GOT3 (cell line): ENCODE measurements at regions not wholly inside any gene's neighbourhood (a gene's known extent, or its start where the extent isn't known, plus 50 kb on each side); places are given as distances from the start of the nearest gene placed in this dataset.
"Not testable (repeated sequence)": the region's sequence is repeated elsewhere in the genome, so short reads cannot be mapped to it uniquely, and the experiment has no call there.

Source experiments
- DNase-seq: peaks from one replicate; lab custom pipeline; 2025; ENCODE audit warnings: mixed read lengths; lab: John Stamatoyannopoulos, UW

DNA sequence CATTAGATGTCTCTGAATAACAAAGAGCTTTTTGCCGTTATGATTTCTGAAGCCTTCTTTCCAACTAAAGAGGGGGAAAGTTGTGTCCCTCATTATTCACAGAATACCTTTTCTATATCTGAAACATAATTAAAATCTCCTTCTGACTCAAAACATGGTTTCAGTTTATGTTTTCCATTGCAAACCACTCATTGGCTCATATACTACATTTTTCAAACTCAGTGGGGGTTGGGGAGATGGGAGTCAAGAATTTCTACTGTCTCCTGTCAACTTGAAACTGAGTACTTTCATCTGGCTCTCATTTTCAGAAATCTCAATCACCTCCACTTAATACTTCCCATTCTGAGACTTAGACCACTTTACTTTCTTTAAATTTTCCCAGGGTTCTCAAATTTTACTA is 1839.5 kb upstream of the PCDH10 start:
- no peak for DNase-seq

DNA sequence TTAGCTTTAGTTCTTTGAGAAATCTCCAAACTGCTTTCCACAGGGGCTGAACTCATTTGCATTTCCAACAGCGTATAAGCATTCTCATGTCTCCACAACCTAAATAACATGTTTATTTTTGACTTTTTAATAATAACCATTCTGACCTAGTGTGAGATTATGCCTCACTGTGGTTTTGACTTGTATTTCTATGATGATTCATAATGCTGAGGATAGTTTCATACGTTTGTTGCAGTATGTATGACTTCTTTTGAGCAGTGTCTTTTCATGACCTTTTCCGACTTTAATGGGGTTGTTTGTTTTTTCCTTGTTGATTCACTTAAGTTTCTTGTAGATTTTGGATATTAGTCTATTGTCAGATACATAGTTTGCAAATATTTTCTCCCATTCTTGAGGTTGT is 1833.0 kb upstream of the PCDH10 start:
- DNase-seq, result no peak

DNA sequence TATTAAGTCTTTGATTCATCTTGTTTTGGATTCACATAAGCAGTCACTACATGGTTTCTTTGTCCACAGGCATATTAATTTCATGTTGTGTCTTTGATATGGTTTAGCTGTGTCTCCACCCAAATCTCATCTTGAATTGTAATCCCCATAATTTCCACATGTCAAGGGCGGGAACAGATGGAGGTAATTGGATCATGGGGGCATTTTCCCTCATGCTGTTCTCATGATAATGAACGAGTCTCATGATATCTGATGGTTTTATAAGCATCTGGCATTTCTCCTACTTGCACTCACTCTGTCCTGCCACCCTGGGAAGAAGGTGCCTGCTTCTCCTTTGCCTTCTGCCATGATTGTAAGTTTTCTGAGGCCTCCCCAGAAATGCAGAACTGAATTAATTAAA is 1811.2 kb upstream of the PCDH10 start:
- no peak for DNase-seq

DNA sequence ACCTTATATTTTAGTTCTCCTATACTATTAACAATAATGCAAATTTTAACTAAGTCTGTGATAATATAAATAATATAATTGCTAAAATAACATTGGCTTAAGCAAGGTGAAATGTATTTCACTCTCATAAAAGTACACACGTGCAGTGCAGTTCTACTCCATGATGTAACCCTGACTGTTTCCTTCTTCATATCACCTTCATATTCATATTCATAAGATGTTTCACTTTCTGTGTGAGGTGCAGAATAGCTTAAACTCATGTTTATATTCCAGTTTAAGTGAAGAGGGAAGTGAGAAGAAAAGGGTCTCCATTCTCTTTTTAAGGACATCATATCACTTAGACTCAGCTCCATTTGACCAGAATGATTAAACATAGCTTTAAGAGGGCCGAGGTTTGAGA is 1810.0 kb upstream of the PCDH10 start:
- no peak for DNase-seq

DNA sequence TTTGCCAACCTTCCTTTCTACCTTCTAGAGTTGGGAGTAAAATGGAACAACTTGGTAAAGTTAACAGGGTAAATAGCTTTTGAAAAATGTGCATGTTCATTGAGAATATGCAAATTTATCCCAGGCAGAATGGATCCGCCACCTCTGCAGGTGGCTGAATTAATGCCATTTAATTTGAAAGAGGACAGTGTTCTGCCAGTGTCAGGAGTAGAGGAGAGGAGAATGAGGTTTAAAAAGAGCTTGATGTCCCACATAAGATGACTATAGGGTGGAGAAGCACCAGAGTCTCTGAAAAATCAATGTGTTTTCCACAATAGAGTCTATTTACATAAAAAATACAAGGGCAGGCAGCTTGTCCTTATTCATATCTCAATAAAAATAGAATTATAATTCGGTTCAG is 1804.3 kb upstream of the PCDH10 start:
- DNase-seq, result no peak

DNA sequence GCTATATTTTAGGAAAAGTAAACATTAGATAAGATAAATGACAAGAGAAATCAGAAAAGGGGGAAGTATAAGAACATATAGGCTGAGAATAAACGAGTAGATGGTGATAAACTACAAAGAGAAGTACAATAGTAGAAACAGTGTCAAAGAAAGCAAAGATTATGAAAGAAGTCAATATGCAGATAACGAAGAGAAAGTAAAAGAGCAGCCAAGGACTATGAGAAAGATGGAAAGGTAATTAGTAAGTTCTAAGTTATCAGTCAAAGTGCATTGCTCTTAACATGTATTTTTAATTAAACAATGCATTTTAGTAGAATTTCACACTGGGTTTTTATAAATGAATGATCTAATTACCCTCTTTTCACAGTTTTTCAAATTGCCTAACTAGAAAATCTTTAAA is 1801.3 kb upstream of the PCDH10 start:
- no peak for DNase-seq

DNA sequence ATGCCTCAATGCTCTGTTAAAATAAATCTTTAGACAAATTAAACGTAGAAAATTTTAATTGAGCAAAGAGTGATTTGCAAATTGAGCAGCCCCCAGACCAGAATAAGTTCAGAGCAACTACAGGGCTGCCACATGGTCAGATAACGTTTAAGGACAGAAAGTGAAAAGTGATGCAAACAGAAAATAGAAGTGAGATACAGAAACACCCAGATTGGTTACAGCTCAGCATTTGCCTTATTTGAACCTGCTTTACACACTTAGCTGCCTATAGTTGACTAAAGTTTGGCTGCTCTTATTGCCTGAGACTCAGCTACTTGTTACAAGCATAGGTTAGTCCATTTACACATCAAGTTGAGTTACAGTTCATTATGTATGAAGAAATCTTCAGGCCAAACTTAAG is 1800.8 kb upstream of the PCDH10 start:
- no peak for DNase-seq

DNA sequence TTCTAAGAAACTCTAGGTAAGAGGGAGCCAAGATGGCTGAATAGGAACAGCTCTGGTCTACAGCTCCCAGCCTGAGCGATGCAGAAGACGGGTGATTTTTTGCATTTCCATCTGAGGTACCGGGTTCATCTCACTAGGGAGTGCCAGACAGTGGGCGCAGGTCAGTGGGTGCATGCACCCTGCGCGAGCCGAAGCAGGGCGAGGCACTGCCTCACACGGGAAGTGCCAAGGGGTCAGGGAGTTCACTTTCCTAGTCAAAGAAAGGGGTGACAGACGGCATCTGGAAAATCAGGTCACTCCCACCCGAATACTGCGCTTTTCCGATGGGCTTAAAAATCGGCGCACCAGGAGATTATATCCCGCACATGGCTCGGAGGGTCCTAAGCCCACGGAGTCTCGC is 1796.7 kb upstream of the PCDH10 start:
- not testable (repeated sequence) for DNase-seq

DNA sequence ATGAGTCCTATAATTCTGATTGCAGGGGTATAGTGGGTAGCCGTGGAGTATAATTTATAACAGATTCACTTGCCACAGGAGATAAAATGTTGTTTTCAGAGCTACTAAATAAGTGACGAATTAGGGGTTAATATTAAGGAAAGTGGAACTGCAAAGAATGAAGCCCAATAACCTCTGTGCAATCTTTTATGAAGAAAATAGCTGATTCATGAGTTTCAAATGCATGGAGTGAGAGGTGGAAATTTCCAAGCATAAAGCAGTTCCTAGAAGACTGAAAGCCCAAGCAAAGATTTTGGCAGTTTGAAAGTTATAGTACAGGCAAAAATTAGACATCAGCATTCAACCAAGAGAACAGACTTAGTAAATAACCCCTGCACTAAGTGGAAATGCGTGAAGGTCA is 1782.4 kb upstream of the PCDH10 start:
- DNase-seq, result no peak

DNA sequence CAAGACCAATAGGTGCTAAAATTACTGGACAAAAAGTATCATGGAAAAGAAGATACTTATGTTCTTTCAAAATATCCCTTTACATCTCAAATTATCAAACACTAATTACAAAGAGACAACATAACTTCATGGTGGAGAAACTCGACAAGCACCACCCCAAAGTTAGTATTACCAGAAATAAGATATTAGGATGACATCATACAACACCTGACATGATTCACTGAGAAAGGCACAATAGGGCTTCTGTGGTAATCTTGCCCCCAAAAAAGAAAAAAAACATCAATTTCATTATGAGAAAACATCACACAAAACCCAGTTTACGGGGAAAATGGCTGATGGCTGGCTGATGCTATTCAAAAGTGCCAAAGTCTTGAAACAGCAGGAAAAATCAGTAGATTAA is 1781.7 kb upstream of the PCDH10 start:
- DNase-seq, result no peak

DNA sequence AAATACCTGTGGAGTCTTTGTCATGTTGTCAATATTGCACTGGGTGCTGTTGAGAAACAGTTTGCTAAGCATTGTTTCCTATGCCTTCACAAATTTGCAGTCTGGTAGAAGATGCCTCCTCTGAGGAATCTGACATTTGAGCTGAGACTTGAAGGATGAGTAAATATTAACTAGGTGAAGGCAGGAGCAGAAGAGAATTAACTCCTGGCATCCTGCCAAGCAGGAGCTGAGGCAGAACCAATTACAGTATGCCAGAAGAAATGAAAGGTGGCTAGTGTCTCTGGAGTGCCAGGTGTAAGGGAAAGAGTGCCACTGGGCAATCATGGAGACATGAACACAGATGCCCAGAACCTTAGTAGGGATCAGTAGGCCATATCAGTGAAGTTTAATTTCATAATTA is 1778.2 kb upstream of the PCDH10 start:
- no peak for DNase-seq

DNA sequence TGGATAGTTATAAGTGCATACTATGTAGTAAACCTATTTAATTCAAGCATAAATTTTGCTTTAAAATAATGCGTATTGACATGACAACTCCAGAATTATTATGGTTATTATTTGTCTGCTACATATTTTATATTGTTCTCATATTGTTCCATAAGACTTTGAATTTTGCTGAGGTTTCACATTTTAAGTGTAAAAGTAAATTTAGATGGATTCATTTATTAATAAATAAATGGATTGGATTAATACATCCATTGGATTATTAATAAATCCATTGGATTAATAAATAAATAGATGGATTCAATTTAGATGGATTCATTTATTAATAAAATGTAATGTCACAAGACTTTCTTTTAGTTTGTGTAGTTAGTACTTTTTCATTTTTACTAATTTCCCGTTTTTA is 1768.0 kb upstream of the PCDH10 start:
- DNase-seq, result no peak

DNA sequence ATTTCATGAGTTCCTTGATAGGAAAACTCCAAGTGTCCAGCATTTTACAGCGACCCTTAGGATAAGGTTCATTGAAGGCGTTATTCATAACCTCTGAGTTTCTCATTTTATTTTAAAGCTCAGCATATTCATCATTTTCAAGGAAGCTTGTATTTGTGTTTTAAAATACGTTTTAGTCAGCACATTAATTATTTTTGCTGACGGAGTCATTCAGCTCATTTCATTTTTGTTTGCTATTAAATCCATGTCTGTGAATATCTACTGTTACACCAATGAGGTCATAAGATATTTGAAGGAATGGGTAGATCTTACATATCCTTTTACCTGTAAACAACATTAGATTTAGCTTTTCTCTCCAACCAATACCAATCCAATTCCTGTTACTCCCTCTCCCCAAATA is 1766.3 kb upstream of the PCDH10 start:
- DNase-seq, result no peak

DNA sequence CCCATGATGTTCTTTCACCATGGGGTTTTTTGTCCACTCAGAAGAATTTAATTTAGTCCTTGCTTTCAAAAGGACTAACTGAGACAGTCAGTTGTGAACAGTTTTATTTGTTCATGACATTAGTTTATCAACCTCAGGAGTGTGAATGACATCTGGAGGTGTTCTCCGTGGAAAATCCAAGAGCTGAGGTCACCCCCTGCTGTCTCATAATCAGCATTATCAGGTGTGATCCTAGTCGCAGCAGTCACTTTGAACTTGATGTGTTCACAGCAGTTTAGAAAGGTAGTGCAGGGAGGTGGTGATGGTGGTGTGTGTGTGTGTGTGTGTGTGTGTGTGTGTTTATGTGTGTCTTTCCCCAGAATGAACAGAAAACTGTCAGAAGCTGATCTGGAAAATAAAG is 1760.8 kb upstream of the PCDH10 start:
- DNase-seq, result no peak

DNA sequence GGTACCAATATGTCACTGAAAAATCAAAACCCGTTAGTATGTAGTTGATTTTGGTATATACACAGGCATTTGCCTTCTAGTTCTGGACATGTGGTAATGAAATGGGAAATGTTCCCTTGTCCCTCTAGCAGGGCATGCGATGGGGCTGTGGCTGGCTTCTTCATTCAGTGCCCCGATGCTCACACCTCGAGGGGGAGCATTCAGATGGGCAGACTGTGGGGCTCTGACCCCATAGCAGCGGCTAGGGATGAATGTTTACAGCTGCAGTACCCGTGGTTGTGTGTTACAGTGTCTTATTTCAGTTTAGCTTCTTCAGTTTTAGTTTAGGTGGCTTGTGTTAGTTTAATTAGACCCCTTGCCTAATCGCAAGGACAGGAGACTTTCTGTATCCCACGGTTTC is 1741.0 kb upstream of the PCDH10 start:
- no peak for DNase-seq

DNA sequence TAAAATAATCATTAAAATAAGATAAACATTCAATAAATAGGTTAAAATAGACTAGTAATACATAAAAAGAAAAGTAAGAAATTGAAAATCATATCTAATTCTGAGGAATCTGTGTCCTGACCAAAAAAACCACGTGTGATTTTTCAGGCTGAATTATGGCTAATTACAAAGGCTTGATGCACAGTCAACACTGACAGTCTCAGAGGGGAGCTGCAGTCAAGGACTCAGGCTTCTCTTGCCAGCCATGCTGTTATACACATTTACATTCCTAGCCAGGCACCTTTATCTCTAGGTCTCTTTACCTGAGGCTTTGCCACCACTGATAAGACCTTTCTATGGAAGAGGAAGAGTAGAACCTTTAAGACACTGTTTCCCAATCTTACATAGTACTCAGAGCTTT is 1737.7 kb upstream of the PCDH10 start:
- DNase-seq, result no peak

DNA sequence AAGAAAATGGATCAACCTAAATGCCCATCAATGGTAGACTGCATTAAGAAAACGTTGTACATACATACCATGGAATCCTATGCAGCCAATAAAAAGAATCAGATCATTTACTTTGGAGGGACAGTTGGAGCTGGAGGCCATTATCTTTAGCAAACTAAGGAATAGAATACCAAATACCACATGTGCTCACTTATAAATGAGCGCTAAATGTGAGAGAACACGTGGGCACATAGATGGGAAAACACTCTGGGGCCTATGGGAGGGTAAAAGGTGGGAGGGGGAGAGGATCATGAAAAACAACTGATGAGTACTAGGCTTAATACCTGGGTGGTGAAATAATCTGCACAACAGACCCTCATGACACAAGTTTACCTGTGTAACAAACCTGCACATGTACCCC is 1729.9 kb upstream of the PCDH10 start:
- DNase-seq, result no peak

DNA sequence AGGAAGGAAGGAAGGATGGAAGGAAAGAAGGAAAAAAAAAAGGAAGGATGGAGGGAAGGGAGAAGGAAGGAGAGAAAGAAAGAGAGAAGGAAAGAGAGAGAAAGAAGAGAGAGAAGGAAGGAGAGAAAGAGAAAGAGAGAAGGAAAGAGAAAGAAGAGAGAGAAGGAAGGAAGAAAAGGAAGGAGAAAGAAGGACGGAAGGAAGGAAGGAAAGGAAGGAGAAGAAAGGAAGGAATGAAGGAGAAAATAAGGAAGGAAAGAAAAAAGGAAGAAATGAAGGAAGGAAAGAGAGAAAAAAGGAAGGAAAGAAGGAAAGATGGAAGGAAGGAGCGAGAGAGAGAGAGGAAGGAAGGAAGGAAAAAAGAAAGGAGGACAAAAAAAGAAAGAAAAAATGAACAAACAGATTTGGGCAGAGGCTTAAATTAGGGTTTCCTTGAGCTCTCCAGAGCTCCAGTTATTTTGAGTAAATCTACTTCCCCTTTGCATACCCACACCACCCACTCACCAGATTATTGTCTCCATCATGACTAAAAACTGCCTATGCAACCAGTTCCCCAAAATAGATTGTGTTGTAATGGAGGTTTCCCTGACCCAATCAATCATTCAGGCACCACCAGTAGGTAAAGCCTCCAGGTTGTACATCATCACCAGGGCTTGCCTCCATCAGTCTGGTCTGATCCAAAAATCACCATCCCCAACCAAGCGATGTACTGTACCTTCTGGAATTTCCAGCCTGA is 1722.9 kb upstream of the PCDH10 start:
- no peak for DNase-seq

DNA sequence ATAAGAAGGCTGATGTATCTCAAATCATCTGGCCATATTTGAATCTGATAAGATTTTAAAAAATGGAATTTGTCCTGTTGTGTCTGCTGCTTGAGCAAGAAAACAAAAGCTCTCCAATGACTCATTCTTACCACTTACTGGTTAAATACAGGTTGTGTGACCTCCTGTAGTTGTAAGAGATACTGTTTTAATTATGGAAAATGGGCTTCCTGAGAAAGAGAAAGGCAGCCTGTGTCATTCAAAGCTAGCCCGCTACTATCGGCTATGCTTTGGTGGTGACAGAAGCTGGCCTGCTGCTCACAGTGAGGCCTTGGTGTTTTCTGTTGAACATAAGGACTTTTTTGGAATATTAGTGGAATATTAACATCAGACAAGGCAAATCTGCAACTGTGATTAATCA is 1722.1 kb upstream of the PCDH10 start:
- no peak for DNase-seq

DNA sequence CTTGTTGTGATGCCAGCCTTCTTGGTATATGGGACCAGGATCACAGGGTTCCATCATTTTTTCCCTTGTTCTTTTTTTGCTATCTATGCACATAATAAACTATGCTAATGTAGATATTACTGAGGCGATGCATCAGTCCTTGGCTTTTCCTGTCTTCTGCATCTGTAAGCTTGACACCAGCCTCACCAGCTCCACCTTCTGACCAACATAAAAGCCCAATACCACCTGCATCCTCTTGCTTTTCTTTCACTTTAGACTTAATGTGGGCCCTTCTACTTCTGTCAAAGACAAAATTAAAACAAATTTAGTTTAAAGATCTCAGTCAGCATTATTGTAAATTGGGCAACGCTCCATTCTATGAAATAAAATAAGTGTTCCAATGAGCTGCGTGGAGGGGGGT is 1718.8 kb upstream of the PCDH10 start:
- no peak for DNase-seq

DNA sequence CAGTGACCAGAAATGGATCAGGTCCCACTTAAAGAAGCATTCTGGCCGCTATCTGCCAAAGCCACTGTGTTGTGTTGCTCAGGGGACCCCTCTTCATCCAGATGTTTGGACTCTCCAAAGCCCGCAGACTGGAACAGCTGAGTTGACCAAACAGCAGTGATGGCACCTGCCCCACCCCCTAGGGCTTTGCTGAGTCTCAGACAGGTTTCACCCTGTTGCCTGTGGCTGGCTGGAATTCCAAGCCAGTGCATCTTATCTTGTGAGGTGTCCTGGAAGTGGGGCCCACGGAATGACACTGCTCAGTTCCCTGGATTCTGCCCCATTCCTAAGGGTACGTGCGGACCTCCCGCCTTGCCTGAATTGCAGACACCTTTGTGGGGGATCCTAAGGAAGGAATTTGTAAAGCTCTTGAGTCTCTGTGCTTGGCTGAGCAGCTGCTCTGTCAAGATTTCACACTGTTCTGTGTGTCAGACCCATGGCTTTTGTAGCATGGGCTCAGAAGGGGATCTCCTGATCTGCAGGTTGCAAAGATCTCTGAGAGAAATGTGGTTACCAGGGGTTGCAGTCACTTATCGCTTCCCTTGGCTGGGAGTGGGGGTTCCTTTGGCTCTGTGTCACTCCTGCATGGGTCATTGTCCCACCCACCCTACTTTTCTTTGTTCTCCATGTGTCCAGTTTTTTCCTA is 1707.9 kb upstream of the PCDH10 start:
- DNase-seq, result no peak

DNA sequence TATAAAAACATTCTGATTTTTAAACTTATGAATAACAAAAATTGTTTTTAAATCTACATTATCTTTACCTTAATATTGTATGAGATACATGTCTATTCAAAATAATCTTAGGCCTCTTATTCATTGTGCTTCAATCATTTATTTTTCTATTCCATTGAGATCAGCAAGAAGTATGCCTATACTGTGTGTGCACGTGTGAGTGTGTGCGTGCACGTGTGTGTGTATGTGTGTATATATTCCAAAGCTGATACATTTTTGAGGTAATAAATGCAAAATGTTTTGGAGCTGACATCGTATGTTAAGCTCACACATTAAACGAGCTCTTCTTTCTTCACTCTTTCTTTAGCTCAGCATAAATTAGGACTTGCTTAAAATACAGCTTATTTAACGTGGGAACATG is 1701.2 kb upstream of the PCDH10 start:
- DNase-seq, result no peak

DNA sequence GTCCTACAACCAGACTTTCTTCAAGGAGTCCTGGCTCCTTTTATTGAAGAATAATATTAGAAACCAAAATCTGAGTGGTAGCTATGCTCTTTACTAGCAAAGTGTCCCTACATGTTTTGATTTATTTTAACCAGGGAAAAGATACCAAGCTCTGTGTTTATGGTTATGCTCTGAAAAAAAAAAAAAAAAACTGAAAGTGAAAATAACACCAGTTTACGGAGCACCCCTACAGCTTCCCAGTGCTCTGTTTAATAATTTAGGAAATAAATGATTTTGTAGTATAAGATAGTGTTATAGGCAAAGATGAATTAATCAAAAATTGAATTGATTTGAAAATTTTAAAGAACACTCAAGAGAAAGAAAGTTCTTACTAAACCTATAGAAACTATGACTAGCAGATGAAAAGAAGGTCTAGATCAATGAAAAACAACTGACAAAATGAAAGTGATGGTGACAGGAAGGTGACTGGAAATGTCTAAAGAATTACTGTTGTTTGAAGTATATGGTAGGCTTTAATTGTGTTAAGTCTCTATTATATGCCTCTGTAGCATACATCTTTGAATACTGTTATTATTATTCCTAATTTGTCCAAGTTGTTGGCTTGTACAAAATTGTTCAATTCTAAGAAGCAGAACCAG is 1698.4 kb upstream of the PCDH10 start:
- DNase-seq, result no peak
